Keratinocyte (primary cell): ENCODE measurements at regions not wholly inside any gene's neighbourhood (a gene's known extent, or its start where the extent isn't known, plus 50 kb on each side); places are given as distances from the start of the nearest gene placed in this dataset.

Source experiments
- DNase-seq: peaks from one replicate; pipeline ENCODE4 v3.0.0-alpha.2; 2011; ENCODE audit warnings: low read depth, missing footprints, low spot score
- FAIRE-seq: peaks from 2 replicates; lab custom pipeline; 2011; peaks lifted over from hg19 to GRCh38; lab: Jason Lieb, UNC
- H2AFZ ChIP-seq: 2 replicates; pipeline ENCODE4 v1.6.0; 2012; ENCODE audit warnings: low read length, control low read depth, inconsistent platforms; ENCODE audit not compliant: control insufficient read depth
- H3K27ac ChIP-seq: 2 replicates; pipeline ENCODE4 v1.5.1; 2011; ENCODE audit warnings: low read length; ENCODE audit not compliant: control insufficient read depth, insufficient read depth
- H3K27me3 ChIP-seq: 3 replicates; pipeline ENCODE4 v1.6.0; 2011; ENCODE audit warnings: low read length; ENCODE audit not compliant: control insufficient read depth, insufficient read depth; ENCODE audit errors: extremely low read depth
- H3K36me3 ChIP-seq, 2 experiments: 2 replicates in 1 of 2; 3 replicates in 1 of 2; pipeline ENCODE4 v1.5.1; 2011; ENCODE audit warnings: low read length in 2 of 2, mild to moderate bottlenecking in 1 of 2; ENCODE audit not compliant: control insufficient read depth in 2 of 2, insufficient read depth in 2 of 2; ENCODE audit errors: extremely low read depth in 1 of 2
- H3K4me1 ChIP-seq: 3 replicates; pipeline ENCODE4 v1.5.1; 2011; ENCODE audit warnings: low read length; ENCODE audit not compliant: control insufficient read depth, insufficient read depth; ENCODE audit errors: extremely low read depth
- H3K4me2 ChIP-seq: 3 replicates; pipeline ENCODE4 v1.6.0; 2011; ENCODE audit warnings: low read depth, low read length; ENCODE audit not compliant: control insufficient read depth, insufficient read depth; ENCODE audit errors: extremely low read depth
- H3K4me3 ChIP-seq, 3 experiments: fragments of 200-600 bp in 1 of 3; sonication (generic) in 1 of 3; 2 replicates in 2 of 3; 3 replicates in 1 of 3; pipeline ENCODE4 v1.5.1; 2011 to 2016; ENCODE audit warnings: low read length in 3 of 3, mild to moderate bottlenecking in 3 of 3, control low read depth in 2 of 3, inconsistent platforms in 1 of 3, low read depth in 1 of 3, mixed read lengths in 1 of 3, mixed run types in 1 of 3, moderate library complexity in 1 of 3; ENCODE audit not compliant: control insufficient read depth in 2 of 3, insufficient read depth in 2 of 3; ENCODE audit errors: extremely low read depth in 1 of 3
- H3K79me2 ChIP-seq: 2 replicates; pipeline ENCODE4 v1.6.0; 2012; ENCODE audit warnings: low read length; ENCODE audit not compliant: control insufficient read depth, insufficient read depth
- H3K9ac ChIP-seq: 3 replicates; pipeline ENCODE4 v1.6.0; 2011; ENCODE audit warnings: low read length; ENCODE audit not compliant: control insufficient read depth, insufficient read depth; ENCODE audit errors: extremely low read depth
- H3K9me1 ChIP-seq: 3 replicates; pipeline ENCODE4 v1.6.0; 2011; ENCODE audit warnings: low read length; ENCODE audit not compliant: control insufficient read depth, insufficient read depth; ENCODE audit errors: extremely low read depth
- H3K9me3 ChIP-seq: 2 replicates; pipeline ENCODE4 v1.5.1; 2012; ENCODE audit warnings: low read depth, low read length; ENCODE audit not compliant: control insufficient read depth
- H4K20me1 ChIP-seq: 3 replicates; pipeline ENCODE4 v1.6.0; 2011; ENCODE audit warnings: low read length; ENCODE audit not compliant: control insufficient read depth, insufficient read depth; ENCODE audit errors: extremely low read depth
- EZH2 ChIP-seq: IDR thresholded peaks from one replicate; pipeline ENCODE4 v1.6.1; 2012; ENCODE audit warnings: inconsistent platforms, mild to moderate bottlenecking, low read length, moderate library complexity
- dilution Hi-C: fragments of 300-500 bp; cut with MboI; formaldehyde crosslinking; loops from one replicate; pipeline ENCODE4 v1.7.0; 2020; ENCODE audit warnings: low sequenced_read_pairs; ENCODE audit not compliant: extremely low pct_ligation_motif_present
- TF ChIP-seq, protein P1 (sequence below), 3 experiments: IDR thresholded peaks in 1 of 3; conservative IDR thresholded peaks in 1 of 3; optimal IDR thresholded peaks in 1 of 3; 2 replicates in 2 of 3; 3 replicates in 1 of 3; pipeline versions ENCODE3 to v1.5.1; 2011; ENCODE audit warnings: low read length in 3 of 3, mild to moderate bottlenecking in 3 of 3, moderate library complexity in 2 of 3, control low read depth in 1 of 3, inconsistent platforms in 1 of 3; ENCODE audit not compliant: insufficient read depth in 2 of 3; ENCODE audit errors: extremely low read depth in 1 of 3

DNA sequence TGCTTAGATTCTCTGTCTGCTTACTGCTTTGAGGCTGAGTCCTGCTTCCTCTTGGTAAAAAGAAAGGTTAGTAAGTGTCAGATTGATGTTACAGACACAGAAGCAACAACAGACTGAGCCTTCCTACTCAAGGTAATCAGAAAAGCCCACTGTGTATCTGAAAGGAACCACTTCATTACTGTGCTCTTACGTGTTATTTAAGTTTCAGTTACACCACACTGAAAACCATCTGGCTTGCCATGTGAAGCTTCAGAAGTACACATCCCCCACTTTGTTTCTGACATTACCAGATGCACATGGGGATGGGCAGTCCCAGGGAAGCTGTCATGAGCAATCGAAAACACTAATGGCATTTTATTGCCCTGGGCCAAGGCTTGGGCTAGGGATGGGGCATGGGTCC is 1290.1 kb downstream of the AACS start:
- Histone ChIP-seq H3K9me1 (no peaks in the 10 kb centered on the region), H3K36me3 (no peaks in the 10 kb centered on the region), H3K4me3 (no peak overlapping the region), H3K9ac (no peak overlapping the region), H3K4me1 (no peaks in the 10 kb centered on the region), H2AFZ (no peak overlapping the region), H3K27ac (no peak overlapping the region), H3K4me2 (no peak overlapping the region), H4K20me1 (no peaks in the 10 kb centered on the region), H3K9me3 (peaks cover 2% of the 10 kb centered on the region), H3K27me3 (no peaks in the 10 kb centered on the region), H3K79me2 (no peaks in the 10 kb centered on the region)
- dilution Hi-C loops, result no loop called here
- DNase-seq (no peak), FAIRE-seq (no peak)
- TF ChIP-seq EZH2, result no peak
- TF ChIP-seq, protein P1, sequence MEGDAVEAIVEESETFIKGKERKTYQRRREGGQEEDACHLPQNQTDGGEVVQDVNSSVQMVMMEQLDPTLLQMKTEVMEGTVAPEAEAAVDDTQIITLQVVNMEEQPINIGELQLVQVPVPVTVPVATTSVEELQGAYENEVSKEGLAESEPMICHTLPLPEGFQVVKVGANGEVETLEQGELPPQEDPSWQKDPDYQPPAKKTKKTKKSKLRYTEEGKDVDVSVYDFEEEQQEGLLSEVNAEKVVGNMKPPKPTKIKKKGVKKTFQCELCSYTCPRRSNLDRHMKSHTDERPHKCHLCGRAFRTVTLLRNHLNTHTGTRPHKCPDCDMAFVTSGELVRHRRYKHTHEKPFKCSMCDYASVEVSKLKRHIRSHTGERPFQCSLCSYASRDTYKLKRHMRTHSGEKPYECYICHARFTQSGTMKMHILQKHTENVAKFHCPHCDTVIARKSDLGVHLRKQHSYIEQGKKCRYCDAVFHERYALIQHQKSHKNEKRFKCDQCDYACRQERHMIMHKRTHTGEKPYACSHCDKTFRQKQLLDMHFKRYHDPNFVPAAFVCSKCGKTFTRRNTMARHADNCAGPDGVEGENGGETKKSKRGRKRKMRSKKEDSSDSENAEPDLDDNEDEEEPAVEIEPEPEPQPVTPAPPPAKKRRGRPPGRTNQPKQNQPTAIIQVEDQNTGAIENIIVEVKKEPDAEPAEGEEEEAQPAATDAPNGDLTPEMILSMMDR (optimal IDR thresholded peaks at IDR 0.05 in 1 of 3, IDR thresholded peaks at IDR 0.05 in 1 of 3, conservative IDR thresholded peaks at IDR 0.05 in 1 of 3; ENCODE audit: extremely low read depth in 1 of 3, insufficient read depth in 2 of 3, low read length in 3 of 3), result no peak

DNA sequence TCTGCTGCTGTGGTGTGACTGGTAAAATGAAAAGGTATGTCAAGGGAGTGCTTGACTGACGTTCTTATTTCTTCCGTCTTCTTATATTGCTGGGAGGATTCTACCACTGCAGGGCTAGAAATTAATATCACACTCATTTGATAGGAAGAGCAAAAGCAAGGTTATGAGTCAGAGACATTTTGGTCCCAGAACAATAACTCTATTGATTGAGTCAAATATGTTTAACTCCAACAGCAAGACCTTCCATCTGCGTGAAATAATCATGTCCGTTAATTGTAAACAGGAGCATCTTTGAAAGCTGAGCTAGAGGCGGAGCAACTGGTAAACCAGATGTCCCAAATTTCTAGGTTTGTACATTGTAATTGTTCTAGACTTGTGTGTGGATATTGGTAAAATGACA is 1293.6 kb downstream of the AACS start:
- TF ChIP-seq, protein P1 (optimal IDR thresholded peaks at IDR 0.05 in 1 of 3, IDR thresholded peaks at IDR 0.05 in 1 of 3, conservative IDR thresholded peaks at IDR 0.05 in 1 of 3; ENCODE audit: extremely low read depth in 1 of 3, insufficient read depth in 2 of 3, low read length in 3 of 3), result no peak
- Histone ChIP-seq H3K27me3 (no peaks in the 10 kb centered on the region), H3K79me2 (no peaks in the 10 kb centered on the region), H3K4me2 (no peak overlapping the region), H3K36me3 (no peaks in the 10 kb centered on the region), H3K9me1 (no peaks in the 10 kb centered on the region), H3K4me3 (no peak overlapping the region), H3K9me3 (no peaks in the 10 kb centered on the region), H2AFZ (no peak overlapping the region), H3K27ac (no peak overlapping the region), H3K9ac (no peak overlapping the region), H4K20me1 (no peaks in the 10 kb centered on the region), H3K4me1 (no peaks in the 10 kb centered on the region)
- dilution Hi-C loops, result no loop called here
- FAIRE-seq (no peak), DNase-seq (no peak)
